A549 (cell line): ENCODE measurements at regions not wholly inside any gene's neighbourhood (a gene's known extent, or its start where the extent isn't known, plus 50 kb on each side); places are given as distances from the start of the nearest gene placed in this dataset.

ENCODE experiments used
- HOXB13 ChIP-seq: fragments of 250-450 bp; sonication (Bioruptor Pico); IDR thresholded peaks from 2 replicates; pipeline ENCODE4 v1.5.0; 2020; ENCODE audit warnings: low read depth, mild to moderate bottlenecking, moderate library complexity
- NPAS2 ChIP-seq: fragments of 250-450 bp; sonication (Bioruptor Pico); IDR thresholded peaks from 2 replicates; pipeline ENCODE4 v1.8.0; 2022; ENCODE audit warnings: mild to moderate bottlenecking, moderate library complexity, borderline replicate concordance
- TP53 ChIP-seq: fragments of 250-450 bp; sonication (Bioruptor Pico); IDR thresholded peaks from 2 replicates; pipeline ENCODE4 v1.5.0; 2021; ENCODE audit warnings: mild to moderate bottlenecking, moderate library complexity
- TF ChIP-seq, protein P1 (sequence below): fragments of >200 bp; sonication (Bioruptor Twin); formaldehyde crosslinking; IDR thresholded peaks from 3 replicates; pipeline ENCODE4 v1.5.1; 2016

DNA sequence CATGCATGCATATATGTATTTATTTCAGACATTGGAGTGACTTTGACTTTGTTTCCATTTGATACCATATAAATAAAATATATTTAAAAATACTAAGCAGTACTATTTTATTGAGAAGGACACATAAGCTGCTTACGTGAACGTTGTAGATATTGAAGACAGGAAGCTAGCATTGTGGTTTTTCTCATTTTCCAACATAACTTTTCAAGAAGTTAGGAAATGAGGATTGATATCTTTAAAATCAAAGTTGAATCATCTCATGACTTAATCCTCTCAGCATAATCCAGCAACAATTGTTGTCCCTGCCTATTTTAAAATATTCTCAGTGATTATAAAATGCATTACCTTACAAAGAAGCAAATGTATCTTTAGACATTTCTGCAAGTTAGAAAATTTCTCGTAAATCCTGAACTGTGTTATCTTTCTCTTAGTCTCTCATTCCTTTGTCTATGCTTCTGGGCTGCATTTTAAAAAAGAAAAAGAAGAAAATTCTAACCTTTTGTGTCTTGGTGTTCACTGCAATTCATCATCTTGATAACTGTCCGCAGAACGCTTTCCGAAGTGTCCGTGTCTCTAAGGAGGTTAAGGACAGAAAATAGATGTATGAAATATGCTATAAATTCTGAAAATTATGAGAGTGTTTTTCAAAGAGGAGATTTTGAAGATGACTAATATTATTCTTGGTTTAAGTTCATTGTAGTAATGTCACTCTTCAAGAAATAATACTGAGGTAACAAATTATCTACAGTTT lies 1089.9 kb upstream of the CDH6 start:
- no peak for TF ChIP-seq NPAS2 (CRISPR knock-in tag)
- TF ChIP-seq, protein P1, sequence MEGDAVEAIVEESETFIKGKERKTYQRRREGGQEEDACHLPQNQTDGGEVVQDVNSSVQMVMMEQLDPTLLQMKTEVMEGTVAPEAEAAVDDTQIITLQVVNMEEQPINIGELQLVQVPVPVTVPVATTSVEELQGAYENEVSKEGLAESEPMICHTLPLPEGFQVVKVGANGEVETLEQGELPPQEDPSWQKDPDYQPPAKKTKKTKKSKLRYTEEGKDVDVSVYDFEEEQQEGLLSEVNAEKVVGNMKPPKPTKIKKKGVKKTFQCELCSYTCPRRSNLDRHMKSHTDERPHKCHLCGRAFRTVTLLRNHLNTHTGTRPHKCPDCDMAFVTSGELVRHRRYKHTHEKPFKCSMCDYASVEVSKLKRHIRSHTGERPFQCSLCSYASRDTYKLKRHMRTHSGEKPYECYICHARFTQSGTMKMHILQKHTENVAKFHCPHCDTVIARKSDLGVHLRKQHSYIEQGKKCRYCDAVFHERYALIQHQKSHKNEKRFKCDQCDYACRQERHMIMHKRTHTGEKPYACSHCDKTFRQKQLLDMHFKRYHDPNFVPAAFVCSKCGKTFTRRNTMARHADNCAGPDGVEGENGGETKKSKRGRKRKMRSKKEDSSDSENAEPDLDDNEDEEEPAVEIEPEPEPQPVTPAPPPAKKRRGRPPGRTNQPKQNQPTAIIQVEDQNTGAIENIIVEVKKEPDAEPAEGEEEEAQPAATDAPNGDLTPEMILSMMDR = no peak
- no peak for TF ChIP-seq TP53 (CRISPR knock-in tag)
- TF ChIP-seq HOXB13 (CRISPR knock-in tag) = no peak
